Limb (tissue), 2 donors: ENCODE measurements at regions not wholly inside any gene's neighbourhood (a gene's known extent, or its start where the extent isn't known, plus 50 kb on each side); places are given as distances from the start of the nearest gene placed in this dataset.
"Not testable (repeated sequence)": the region's sequence is repeated elsewhere in the genome, so short reads cannot be mapped to it uniquely, and the experiment has no call there.

Experiments used
- DNase-seq, 2 donors: peaks; one replicate each; pipeline ENCODE4 v3.0.0-alpha.2; 2016; ENCODE audit errors: extremely low spot score in 2 of 2

- no peak for DNase-seq
These were observed 110.6 kb downstream of the TMEM121 start for GRCh38 chr14:105636935-105637334.

DNA sequence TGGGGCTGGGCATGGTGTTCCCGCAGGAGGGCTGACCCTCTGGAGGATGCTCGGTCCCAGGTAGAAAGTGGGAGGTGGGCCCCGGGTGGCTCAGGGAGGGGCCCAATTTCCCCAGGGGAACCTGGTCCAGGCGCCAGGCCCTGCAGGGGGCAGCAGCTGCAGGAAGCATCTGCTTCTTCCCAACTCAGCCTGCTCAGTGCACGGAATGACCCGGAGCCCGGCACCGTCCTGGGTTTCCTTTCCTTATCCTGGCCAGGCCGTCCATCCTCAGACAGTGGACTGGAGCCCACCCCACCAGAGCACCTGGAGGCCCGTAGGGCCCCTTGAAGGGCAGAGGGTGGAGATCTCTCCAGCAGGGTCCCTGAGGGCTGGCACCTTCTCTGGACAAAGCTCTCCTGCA, 111.0 kb downstream of the TMEM121 start:
- DNase-seq: not testable (repeated sequence)

DNA sequence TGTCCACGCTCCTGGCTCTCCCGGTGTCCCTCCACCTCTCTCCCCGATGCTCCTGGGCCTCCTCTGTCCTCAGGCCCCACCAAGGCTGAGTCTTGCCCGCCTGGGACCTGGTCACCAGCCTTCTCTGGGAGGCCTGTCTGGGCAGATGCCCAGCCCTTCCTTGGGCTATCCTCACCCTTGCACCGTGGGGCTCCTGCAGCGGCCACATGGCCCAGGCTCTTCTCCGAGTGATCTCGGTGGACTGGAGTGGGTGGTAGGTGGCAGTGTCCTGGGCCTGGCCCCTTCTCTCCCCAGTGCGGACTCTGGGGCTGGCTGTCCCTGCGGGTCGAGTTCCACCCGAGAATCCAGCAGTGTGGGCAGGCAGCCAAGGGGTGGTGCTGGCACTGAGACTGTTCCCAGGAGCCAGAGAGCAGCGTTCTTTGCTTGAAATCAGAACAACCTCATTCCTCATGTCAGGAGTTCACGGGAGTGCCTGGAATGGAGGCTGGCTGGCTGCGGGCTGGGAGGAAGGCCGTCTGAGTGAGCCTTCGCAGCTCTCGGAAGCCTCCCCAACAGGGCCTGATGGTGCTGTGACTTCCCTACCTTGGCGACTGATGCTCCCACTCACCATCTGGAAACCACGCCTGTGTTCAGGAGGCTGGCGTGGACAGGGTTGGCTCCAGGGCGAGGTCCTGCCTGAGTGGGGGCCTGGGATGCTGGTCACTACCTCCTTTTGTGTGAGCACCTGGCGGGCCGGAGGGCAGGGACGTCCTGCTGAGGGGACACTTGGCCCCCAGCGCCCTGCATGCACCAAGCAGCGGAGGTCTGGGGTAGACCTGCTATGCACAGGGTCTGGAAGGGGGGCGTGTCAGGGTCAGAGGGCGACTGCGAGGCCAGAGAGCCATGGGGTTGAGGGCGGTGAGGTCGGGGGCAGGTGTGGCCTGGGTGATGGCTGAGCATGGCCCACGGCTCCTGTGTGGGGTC, 113.9 kb downstream of the TMEM121 start:
- not testable (repeated sequence) for DNase-seq

DNA sequence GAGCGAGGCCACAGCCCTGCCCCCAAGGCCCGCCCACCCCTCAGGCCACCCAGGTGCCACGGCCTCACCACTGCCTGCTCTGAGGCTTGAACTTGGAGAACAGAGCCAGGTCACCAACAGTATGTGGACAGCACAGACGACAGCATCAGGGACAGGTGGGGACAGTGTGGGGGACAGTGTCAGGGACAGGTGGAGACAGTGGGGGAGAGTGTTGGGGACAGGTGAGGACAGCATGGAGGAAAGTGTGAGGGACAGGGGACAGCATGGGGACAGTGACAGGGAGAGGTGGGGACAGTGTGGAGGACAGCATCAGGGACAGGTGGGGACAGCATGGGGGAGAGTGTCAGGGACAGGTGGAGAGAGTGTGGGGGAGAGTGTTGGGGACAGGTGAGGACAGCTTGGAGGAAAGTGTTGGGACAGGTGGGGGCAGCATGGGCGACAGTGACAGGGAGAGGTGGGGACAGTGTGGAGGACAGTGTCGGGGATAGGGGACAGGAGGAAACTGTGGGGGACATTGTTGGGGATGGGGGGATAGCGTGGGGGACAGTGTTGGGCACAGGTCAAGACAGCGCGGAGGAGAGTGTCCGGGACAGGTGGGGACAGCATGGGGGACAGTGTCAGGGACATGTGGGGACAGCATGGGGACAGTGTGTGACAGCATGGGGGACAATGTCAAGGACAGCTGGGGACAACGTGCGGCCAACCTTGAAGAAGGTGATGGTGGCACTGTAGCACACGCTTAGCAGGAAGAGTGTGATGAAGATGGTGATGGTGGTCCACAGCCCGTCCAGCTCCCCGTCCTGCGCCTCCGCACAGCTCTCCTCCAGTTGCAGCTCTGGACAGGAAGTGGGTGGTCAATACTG, 114.9 kb downstream of the TMEM121 start:
- DNase-seq: no peak

- not testable (repeated sequence) for DNase-seq
These were observed 115.6 kb downstream of the TMEM121 start for GRCh38 chr14:105641951-105642350.

GRCh38 chr14:105642486-105642885, 116.1 kb downstream of the TMEM121 start:
- not testable (repeated sequence) for DNase-seq

GRCh38 chr14:105643406-105644052, 117.1 kb downstream of the TMEM121 start:
- DNase-seq: not testable (repeated sequence)

DNA sequence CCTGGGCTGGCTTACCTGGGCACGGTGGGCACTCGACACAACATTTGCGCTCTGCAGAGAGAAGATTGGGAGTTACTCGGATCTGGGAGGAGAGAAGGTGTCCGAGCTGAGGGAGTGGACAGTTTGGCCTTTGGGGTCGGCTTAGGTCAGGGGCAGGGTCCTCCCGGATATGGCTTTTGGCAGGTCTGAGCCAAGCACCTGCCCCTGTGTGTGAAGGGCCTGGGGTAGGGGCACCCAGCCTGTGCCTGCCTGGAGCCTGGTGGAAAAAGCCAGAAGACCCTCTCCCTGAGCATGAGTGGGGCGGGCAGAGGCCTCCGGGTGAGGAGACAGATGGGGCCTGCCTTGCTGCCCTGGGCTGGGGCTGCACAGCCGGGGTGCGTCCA, 117.7 kb downstream of the TMEM121 start:
- DNase-seq: not testable (repeated sequence)

DNA sequence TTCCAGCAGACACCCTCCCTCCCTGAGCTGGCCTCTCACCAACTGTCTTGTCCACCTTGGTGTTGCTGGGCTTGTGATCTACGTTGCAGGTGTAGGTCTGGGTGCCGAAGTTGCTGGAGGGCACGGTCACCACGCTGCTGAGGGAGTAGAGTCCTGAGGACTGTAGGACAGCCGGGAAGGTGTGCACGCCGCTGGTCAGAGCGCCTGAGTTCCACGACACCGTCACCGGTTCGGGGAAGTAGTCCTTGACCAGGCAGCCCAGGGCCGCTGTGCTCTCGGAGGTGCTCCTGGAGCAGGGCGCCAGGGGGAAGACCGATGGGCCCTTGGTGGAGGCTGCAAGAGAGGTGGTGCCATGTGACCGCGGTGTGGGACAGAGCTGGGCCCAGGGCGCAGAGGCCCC, 118.1 kb downstream of the TMEM121 start:
- not testable (repeated sequence) for DNase-seq

DNA sequence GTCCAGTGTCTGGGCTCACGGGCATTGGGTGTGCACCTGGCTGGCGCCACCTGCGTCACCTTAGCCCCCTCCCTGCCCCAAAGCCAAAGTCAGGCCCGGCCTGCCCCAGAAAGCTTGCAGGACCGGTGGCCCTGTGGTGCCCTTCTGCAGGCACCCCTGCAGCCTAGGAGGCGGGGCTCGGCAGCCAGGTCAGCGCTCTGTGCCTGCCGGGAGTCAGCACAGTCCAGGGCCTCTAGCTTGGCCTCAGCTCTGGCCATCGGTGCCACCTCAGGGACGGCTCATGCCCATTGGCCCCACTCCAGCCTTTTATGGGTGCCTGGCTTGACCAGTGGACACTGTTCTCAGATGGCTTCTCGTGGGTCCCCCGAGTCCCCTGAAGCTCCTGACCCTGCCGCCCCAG, 118.5 kb downstream of the TMEM121 start:
- not testable (repeated sequence) for DNase-seq

GRCh38 chr14:105645389-105645788, 119.0 kb downstream of the TMEM121 start:
- not testable (repeated sequence) for DNase-seq

DNA sequence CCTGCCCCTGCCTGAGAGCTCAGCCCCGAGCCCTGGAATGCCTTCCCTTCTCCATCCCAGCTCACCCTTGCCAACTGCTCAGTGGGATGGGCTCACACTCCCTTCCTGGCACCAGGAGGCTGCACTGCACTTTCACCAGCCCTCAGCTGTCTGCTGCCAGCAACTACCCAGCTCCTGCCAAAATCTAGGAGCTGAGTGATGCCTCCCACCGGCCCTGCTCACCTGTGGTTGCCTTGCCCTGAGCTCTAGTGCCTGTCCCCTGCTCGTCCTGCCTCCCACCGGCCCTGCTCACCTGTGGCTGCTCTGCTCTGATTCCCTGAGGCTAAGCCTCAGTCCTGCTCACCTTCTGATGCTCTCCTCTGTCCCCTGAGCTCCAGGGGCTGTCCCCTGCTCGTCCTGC, 119.8 kb downstream of the TMEM121 start:
- no peak for DNase-seq

DNA sequence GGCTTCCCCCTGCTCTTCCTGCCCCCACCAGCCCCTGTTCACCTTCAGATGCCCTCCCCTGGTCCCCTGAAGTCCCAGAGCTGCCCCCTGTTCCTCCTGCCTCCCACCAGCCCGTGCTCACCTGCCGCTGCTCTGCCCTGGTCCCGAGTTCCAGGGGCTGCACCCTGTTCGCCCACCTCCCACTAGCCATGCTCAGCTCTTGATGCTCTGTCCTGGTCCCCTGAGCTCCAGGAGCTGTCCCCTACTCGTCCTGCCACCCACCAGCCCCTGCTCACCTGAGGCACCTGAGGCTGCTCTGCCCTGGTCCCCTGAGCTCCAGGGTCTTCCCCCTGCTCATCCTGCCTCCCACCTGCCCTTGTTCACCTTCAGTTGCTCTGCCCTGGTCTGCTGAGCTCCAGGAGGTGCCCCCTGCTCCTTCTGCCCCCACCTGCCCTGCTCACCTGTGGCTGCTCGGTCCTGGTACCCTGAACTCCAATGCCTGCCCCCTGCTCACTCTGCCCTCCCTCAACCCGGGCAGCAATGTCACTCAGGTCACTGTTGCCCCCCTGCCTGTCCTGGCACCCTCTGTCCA, 120.4 kb downstream of the TMEM121 start:
- not testable (repeated sequence) for DNase-seq

- not testable (repeated sequence) for DNase-seq
These were observed 121.0 kb downstream of the TMEM121 start for GRCh38 chr14:105647426-105647783.

DNA sequence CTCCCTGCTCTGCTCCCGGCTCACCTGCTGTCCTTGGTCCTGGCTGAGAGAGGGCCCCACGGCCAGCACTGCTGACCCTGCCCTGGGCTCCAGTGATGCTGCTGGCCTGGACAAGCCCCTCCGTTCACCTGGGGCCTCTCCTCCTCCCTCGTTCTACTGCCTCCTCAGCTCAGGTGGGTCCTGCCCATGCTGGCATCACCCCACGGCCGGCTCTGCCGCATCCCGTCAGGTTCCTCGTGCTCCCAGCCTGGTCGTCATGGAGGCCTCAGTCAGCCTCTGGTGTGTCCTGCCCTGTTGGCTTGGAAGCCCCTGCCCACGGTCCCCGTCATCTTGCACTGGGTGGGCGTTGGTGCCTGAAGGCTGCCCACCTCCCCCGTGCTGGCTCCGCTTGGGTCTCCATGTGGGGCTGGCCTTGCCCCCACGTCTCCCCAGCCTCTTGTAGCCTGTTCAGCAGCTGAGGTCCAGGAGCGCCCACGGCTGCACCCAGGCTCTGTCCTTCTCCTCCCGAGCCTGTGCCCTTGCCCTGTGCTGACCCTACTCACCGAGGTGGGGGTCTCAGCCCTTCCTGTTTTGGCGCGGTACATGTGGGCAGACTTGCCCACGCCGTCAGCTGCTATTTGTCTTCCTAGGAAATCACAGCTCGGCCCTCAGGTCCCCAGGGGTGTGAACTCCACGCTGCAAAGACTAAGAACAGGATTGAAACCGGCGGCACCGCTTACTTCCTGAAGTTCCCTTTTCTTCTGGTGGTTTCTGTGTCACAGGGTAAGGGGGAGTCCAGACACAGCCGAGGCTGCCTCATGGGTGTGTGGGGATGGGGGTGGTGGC, 121.6 kb downstream of the TMEM121 start:
- DNase-seq: no peak

- not testable (repeated sequence) for DNase-seq
These were observed 122.5 kb downstream of the TMEM121 start for GRCh38 chr14:105648609-105649535.

DNA sequence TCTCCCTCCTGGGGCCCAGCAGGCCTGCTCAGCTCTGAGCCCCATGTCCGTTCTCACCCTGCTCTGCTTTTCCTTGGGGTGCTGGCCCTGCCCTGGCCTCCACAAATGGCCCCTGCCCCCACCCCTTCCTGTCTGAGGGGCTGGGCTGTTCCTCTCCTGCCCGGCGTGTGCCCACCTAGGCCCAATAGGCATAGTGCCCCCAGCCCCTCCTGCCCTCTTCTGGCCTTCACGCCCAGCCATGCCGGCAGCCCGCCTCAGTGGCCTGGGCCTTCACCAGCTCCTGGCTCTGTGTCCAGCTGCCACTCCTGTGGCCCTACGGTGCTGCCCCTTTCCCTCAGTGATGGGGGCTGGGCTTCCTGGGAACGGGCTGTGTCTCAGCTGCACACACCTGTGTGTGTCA, 125.9 kb downstream of the TMEM121 start:
- DNase-seq: not testable (repeated sequence)

DNA sequence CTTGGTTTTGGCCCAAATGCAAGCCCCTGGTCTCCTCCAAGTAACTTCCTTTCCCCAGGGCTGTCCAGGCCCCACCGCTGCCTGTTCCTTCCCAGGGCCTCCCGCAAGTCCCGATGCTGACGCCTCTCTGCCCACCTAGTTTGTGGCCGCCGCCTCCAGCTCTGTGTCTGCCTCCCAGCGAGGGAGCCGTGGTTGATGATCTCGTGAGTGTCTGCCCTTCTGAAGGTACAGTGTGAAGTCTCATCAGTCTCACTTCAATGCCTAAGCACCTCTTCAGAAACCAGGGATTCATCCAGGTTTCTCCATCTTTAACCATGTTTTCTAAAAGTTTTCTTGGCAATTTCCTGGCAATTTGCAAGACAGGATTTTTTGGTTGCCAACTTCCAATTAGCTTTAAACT, 127.5 kb downstream of the TMEM121 start:
- DNase-seq: not testable (repeated sequence)

- DNase-seq: not testable (repeated sequence)
These were observed 132.9 kb downstream of the TMEM121 start for GRCh38 chr14:105659255-105659654.
